G401 (cell line): ENCODE measurements at regions not wholly inside any gene's neighbourhood (a gene's known extent, or its start where the extent isn't known, plus 50 kb on each side); places are given as distances from the start of the nearest gene placed in this dataset.

ENCODE experiments used
- DNase-seq: peaks from one replicate; pipeline ENCODE4 v3.0.0-alpha.2; 2015; ENCODE audit warnings: low spot score
- in situ Hi-C: cut with HindIII; loops from 2 replicates; pipeline ENCODE4 v1.10.0; 2016; ENCODE audit warnings: low sequenced_read_pairs, mixed read lengths

DNA sequence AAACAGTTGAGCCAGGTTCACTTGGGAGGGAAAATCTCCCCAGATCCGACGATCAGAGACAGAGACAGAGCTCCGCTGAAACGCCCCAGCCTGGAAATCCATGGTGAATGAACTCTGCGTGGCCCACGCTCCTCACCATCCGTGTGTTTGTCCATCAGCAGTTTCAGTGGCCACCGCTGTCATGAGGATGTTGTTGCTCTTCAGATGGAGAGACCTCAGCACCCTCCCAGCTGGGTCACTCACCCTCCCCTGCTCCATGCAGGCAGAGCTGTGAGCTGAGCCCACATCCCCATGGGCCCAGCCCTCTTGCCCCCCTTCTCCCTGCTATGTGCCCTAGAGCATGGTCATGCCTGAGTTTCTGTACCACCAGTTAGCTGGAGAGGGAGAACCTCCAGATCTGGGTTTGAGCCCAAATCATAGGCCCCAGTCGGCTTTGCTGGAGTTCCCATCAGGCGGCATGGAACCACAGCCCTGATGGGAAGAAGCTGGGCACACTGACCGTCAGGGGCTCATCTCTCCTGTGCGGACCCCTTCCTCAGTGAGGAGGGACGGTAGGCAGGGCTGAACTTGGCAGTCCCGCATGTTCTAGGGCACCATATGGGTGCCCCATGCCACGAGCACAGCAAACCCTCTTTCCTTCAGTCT is 154.4 kb upstream of the COL5A1 start:
- DNase-seq, result no peak
- in situ Hi-C loops, result no loop called here

DNA sequence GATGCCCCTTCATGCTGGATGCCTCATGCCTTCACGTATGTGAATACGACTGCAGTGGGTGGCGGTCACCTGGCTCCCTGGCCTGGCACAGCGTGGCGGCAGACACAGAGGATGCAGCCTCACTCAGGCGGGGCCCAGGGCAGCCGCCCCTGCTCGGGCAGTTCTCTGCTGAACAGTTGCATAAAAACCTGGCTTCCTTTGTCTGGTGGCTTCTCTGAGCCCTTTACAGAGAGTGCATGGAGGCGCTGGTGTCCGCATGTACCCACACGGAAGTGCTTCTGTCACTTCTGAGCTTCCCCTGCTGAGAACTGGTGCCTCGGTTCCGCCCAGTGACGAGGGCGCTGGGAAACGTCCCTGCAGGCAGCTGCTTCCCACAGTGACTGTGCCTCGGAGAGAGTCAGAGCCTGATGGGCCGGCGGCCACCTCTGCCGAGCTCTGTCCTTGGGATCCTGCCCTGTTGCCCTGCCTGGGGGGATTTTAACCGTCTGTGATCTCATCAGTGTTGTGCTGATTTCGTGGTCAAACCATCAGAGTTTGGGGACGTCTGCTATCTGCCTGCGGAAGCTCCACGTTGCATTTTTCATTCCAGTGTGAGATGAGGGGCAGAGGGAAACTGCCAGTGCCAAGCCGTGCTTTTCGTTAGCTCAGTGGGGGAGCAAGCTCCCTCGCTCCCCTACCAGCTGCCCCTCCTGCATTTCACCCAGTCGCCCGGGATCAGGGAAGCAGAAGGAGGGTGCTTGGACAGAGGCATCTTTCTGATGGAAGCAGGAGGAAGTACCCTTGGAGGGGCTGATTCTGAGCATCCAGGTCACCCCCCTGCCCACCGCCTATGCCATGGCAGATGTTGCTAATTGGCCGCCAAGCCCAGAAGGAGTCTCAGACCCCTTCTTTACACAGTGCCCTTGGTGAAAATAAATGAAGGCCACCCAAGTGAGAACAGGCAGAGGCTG is 153.0 kb upstream of the COL5A1 start:
- DNase-seq, result no peak
- in situ Hi-C loops, result no loop called here

- DNase-seq, result no peak
- in situ Hi-C loops, result no loop called here
These were observed 151.8 kb upstream of the COL5A1 start for GRCh38 chr9:134489621-134490408.

GRCh38 chr9:134490446-134490845 is 151.2 kb upstream of the COL5A1 start:
- DNase-seq, result no peak
- in situ Hi-C loops, result no loop called here

- DNase-seq, result no peak
- in situ Hi-C loops, result no loop called here
These were observed 150.3 kb upstream of the COL5A1 start for GRCh38 chr9:134491196-134491835.

GRCh38 chr9:134491856-134492255 is 149.7 kb upstream of the COL5A1 start:
- in situ Hi-C loops, result no loop called here
- no peak for DNase-seq

DNA sequence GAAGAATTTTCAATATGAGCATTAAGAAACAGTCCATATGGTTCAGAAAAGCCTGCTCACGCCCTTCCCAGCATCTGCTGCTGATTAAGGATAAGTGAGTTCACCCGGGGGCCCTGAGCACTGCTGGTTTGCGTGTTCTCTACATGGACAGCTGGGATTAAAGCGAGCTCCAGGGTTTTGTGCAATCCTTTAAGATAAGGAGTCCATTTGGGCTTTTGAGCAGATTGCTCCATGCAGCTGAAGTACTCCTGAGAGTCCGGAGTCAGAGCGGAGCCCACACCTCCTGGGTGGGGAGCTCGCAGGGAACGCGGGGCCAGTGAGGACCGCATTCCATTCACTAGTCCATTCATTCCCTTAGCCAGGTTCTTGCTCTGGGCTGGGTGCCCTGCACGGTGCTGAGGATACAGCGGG is 149.3 kb upstream of the COL5A1 start:
- in situ Hi-C loops, result no loop called here
- no peak for DNase-seq

DNA sequence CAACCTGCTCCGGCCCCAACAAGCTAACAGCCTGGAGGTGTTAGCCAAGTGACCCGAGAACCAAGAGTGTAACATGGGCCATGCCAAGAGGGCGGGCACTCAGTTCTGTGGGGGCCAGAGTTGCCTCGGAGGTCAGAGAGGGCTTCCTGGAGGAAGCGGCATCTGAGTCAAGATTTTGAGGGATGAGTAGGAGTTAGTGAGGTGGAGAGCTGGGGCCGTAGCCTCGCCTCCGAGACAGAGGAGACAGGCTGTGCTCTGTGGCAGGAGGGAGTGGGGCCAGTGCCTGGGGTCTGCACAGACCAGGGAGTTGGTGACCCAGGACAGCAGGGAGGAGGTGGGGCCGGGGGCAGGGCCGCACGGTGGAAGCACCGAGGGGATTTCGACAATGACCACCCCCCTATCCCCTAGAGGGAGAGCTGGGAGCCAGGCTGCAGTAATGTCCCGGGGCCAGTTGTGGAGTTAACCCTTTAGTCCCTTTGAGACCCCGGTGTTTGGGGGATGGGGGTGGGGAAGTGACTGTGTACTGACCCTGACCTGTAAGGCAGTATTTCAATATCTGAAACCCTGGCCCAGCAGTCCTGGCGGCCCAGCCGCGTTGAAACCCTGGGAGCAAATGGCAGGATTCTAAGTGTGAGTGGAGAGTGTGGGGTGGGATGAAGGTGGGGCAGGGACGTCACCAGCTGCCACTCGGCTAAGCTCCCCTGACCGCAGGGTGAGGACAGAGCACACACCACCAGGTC is 148.7 kb upstream of the COL5A1 start:
- in situ Hi-C loops, result no loop called here
- DNase-seq, result no peak

- no peak for DNase-seq
- in situ Hi-C loops, result no loop called here
These were observed 147.9 kb upstream of the COL5A1 start for GRCh38 chr9:134493461-134494272.

- in situ Hi-C loops, result no loop called here
- no peak for DNase-seq
These were observed 147.3 kb upstream of the COL5A1 start for GRCh38 chr9:134494273-134494815.

DNA sequence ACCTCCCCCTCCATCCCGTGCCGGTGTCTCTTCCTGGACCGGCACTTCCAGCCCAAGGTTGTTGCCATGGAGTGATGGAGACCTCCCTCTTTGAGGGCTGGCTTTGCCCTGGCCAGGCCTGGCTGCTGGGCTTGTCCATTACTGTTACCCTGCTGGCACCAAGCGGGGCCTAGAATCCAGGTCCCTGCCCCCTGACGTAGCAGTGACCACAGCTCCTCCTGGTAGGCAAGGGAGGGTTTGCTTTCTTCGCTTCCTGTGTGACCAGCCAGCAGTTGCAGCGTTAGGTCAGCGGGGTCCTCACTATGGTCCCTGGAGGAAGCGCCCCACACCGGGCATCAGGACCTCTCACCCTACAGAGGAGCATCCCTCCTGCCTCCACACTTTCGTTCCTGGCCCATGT is 146.7 kb upstream of the COL5A1 start:
- no peak for DNase-seq
- in situ Hi-C loops, result no loop called here

DNA sequence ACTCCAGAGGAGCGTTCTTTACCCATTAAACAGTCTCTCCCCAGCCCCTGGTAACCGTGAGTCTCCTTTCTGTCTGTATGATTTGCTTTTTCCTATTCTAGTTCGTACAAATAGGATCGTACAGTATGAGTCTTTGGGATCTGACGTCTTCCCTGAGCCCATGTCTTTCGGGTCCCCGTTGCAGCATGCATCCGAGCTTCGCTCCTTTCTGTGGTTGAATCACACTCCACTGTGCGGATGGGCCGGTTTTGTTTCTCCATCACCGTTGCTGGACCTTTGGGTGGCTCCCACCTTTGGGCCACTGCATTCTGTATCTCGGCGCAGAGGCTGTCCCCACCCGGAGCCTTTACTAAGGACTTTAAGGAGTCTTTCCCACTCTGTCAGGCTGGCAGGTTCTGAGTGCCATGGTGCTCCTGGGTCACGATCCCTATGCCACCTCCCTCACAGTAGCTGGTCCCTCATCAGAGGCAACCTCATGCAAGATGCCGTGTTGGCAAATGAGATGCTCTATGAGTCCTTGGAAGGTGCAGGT is 145.7 kb upstream of the COL5A1 start:
- no peak for DNase-seq
- in situ Hi-C loops, result no loop called here

DNA sequence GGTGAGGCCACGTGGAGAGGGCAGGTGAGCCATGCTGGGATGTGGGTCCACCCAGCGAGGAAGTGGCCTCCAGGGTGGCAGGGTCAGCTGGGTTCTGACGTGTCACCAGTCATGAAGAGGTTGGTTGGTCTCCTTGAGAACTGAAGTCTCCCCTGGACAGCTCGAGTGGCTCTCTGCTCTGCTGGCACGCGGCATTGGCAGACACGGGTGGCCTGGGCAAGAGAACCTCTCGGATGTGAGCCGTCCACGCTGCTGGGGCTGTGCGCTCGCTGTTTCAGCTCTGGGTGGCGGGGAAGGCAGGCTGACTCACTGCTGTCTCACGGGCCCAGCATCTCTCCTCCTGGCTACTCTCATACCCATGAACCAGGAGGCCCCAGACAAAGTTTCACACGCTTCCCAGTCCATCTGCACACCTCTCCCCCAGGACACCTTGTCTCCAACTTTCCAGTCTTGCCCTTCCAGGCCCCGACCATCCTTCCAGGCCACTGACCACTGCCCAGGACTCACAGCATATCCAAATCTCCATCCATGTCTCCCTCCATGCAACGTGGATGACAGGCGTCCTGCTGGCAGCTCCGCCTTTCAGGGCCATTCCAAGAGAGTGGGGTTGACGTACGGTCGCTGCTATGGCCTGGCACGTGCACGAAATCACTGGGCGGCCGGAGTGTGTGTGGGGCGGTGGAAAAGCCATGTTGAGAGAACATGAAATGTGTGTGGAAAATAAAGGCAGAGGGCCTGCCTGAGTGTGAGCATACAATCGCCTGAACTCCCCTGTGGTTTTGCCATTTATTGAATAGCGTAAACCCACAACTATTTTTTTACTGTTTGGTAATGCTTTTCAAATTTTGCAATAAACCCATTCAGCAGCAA is 145.0 kb upstream of the COL5A1 start:
- in situ Hi-C loops, result no loop called here
- no peak for DNase-seq

DNA sequence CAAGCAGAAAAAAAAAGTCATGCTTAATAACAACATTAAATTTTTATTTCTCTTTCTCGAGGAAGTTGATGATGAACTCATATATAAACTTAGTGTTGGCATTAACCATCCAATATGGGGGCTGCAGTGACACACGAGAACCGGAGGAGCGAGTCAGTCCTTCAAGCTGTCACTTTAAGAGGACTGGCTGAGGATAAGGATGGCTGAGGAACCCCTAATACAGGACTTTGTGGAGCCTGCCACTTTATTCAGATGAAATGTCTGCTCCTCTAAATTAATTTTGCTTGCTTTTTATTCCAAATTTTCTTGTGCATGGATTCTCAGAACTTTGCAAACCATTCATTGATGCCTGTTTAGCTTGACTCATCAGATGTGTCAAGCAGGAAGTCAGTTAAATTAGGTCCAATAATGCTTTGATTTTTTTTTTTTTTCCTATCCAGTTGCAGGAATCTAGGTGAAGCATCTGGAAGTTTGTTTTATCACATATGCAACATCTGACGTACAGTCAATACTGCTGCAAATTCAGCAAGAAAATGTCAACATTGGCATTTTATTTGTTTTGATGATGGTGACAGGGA is 144.2 kb upstream of the COL5A1 start:
- in situ Hi-C loops, result no loop called here
- DNase-seq, result no peak

DNA sequence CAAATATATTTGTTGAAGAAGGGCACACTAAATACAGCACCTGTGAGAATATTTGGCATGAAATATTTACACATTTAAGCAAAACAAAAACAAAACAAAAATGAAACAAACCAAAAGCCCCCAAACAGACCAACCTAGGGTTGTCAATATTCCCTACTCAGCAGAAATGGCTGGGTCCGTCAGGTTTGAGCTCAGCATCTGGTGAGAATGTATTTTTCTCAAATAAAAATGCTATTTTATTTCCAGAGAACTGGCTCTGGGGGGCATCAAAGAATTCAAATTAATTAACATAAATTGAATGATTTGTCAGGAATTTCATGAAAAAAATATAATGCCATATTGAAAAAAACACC is 142.8 kb upstream of the COL5A1 start:
- in situ Hi-C loops, result no loop called here

DNA sequence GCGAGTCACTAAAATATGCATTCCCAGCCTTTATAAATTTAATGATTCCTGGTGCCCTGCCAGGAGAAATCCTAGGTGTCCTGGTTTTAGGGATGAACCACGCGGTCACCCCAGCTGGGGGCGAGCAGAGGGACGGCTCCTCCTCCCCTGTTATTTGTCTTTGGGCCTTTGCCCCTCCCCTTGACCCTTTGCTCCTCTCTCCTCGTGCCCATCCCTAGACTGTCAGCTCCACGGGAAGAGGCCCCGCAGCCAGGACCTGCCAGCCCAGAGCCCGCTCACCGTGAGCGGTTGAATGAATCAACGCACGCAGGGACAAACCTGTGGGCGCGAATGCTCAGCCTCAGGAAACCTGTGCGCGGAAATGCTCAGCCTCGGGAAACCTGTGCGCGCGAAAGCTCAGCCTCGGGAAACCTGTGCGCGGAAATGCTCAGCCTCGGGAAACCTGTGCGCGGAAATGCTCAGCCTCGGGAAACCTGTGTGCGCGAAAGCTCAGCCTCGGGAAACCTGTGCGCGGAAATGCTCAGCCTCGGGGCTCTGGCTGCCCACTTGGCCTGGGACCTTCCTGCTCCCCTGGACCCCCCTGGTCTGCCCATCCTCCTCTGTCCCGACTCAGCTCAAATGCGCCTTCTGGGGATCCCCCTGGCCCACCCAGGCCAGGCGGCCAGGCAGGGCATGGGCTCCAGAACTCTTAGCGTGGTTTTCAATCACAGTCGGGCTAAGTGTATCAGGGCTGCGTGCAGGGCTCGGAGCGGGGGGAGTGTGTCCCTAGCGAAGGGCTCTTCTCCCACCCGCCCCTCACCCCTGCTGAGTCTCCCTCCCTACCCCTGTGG is 140.5 kb upstream of the COL5A1 start:
- in situ Hi-C loops, result no loop called here
- no peak for DNase-seq

More for the DNA sequence above, 142.8 kb upstream of the COL5A1 start:
- no peak for DNase-seq
